Mononuclear cell (primary cell): ENCODE measurements at regions not wholly inside any gene's neighbourhood (a gene's known extent, or its start where the extent isn't known, plus 50 kb on each side); places are given as distances from the start of the nearest gene placed in this dataset.
"Not testable (repeated sequence)": the region's sequence is repeated elsewhere in the genome, so short reads cannot be mapped to it uniquely, and the experiment has no call there.

Source experiments
- H3K27me3 ChIP-seq: 2 replicates; pipeline ENCODE4 v1.6.0; 2011; ENCODE audit warnings: low read length, control low read depth; ENCODE audit not compliant: insufficient read depth
- H3K4me1 ChIP-seq: 2 replicates; pipeline ENCODE4 v1.5.1; 2011; ENCODE audit warnings: mild to moderate bottlenecking, low read length, control low read depth; ENCODE audit not compliant: insufficient read depth
- H3K4me3 ChIP-seq: 2 replicates; pipeline ENCODE4 v1.5.1; 2011; ENCODE audit warnings: mild to moderate bottlenecking, low read length, moderate library complexity
- H3K9me3 ChIP-seq: 2 replicates; pipeline ENCODE4 v1.5.1; 2011; ENCODE audit warnings: low read depth, mild to moderate bottlenecking, control low read depth, low read length

GRCh38 chr15:46014532-46014931, 379.7 kb downstream of the SQOR start:
- Histone ChIP-seq H3K4me3 (no peak overlapping the region), H3K27me3 (no peaks in the 10 kb centered on the region), H3K9me3 (no peaks in the 10 kb centered on the region), H3K4me1 (no peaks in the 10 kb centered on the region)

DNA sequence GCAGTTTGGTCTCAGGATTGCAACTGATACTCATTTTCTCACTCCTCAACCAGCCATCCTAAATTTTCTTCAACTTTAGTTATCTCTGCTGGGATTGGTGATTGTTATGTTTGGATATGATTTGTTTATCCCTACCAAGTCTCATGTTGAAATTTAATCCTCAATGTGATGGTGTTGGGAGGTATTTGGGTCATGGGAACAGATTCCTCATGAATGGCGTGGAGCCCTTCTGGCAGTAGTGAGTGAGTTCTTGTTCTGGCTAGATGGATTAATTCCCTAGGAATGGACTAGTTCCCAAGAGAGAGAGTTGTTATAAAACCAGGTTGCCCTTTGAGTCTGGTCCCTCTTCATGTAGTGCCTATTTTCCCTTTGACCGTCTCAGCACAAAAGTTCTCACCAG, 399.9 kb downstream of the SQOR start:
- Histone ChIP-seq H3K9me3 (peaks cover 7% of the 10 kb centered on the region), H3K27me3 (no peaks in the 10 kb centered on the region), H3K4me3 (no peak overlapping the region), H3K4me1 (no peaks in the 10 kb centered on the region)

- H3K4me3 ChIP-seq: no peak overlapping the region
- H3K9me3 ChIP-seq: no peaks in the 10 kb centered on the region
- no peaks in the 10 kb centered on the region for H3K4me1 ChIP-seq
- H3K27me3 ChIP-seq: no peaks in the 10 kb centered on the region
These were observed 404.9 kb downstream of the SQOR start for GRCh38 chr15:46039703-46040102.

- no peaks in the 10 kb centered on the region for H3K9me3 ChIP-seq
- no peaks in the 10 kb centered on the region for H3K27me3 ChIP-seq
- no peak overlapping the region for H3K4me3 ChIP-seq
- H3K4me1 ChIP-seq: no peaks in the 10 kb centered on the region
These were observed 407.1 kb downstream of the SQOR start for GRCh38 chr15:46041905-46042304.

GRCh38 chr15:46059921-46060594, 425.2 kb downstream of the SQOR start:
- H3K4me1 ChIP-seq: no peaks in the 10 kb centered on the region
- H3K27me3 ChIP-seq: no peaks in the 10 kb centered on the region
- H3K4me3 ChIP-seq: no peak overlapping the region
- H3K9me3 ChIP-seq: no peaks in the 10 kb centered on the region

- Histone ChIP-seq H3K27me3 (no peaks in the 10 kb centered on the region), H3K9me3 (no peaks in the 10 kb centered on the region), H3K4me1 (no peaks in the 10 kb centered on the region), H3K4me3 (no peak overlapping the region)
These were observed 426.2 kb downstream of the SQOR start for GRCh38 chr15:46061002-46061401.

DNA sequence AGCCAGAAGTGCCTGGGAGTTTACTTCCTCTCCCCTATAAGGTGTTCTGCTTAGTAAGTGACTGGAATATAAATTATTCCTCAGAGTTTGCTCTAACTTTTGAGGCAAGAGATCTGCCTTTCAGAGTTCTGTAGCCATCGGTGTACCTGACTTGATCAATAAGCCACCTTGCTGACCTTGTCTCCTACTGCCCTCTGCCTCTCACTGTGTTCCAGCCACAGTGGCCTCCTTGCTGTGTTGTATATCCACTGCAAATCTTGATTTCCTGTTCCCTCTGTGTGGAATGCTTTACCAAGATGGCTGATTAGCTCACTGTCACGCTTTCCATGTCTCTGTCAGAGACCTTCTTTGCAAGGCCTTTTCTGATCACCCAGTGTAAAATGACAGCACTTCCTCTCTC, 442.4 kb downstream of the SQOR start:
- Histone ChIP-seq H3K27me3 (no peaks in the 10 kb centered on the region), H3K4me3 (no peak overlapping the region), H3K9me3 (no peaks in the 10 kb centered on the region), H3K4me1 (no peaks in the 10 kb centered on the region)

DNA sequence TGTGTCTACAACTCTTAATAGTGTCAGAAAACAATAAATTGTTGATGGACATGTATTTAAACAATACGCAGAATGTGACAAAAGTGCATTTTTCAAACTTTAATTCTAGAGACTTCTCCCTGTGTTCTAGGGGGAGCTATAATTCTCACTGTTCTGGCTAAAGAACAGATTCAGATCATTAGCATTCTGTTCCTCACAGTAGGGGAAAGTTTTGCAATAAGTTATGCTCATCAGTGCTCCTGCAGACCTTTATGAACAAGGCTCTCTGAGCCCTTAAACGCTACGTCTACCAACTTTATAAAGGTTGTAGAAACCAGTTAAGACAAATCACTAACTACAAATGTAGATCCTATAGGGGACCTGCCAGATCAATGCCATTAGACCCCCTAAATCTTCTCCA, 444.2 kb downstream of the SQOR start:
- Histone ChIP-seq H3K4me3 (no peak overlapping the region), H3K4me1 (no peaks in the 10 kb centered on the region), H3K27me3 (no peaks in the 10 kb centered on the region)

GRCh38 chr15:46080016-46080415, 445.2 kb downstream of the SQOR start:
- no peaks in the 10 kb centered on the region for H3K9me3 ChIP-seq
- H3K4me3 ChIP-seq: no peak overlapping the region
- H3K4me1 ChIP-seq: no peaks in the 10 kb centered on the region
- no peaks in the 10 kb centered on the region for H3K27me3 ChIP-seq

More for the DNA sequence above, 444.2 kb downstream of the SQOR start:
- H3K9me3 ChIP-seq: no peaks in the 10 kb centered on the region

GRCh38 chr15:46088486-46089445, 453.9 kb downstream of the SQOR start:
- H3K4me3 ChIP-seq: no peak overlapping the region
- no peaks in the 10 kb centered on the region for H3K4me1 ChIP-seq
- H3K27me3 ChIP-seq: no peaks in the 10 kb centered on the region
- no peaks in the 10 kb centered on the region for H3K9me3 ChIP-seq

- Histone ChIP-seq H3K4me1 (no peaks in the 10 kb centered on the region), H3K27me3 (no peaks in the 10 kb centered on the region), H3K9me3 (no peaks in the 10 kb centered on the region), H3K4me3 (no peak overlapping the region)
These were observed 454.7 kb downstream of the SQOR start for GRCh38 chr15:46089467-46089935.

DNA sequence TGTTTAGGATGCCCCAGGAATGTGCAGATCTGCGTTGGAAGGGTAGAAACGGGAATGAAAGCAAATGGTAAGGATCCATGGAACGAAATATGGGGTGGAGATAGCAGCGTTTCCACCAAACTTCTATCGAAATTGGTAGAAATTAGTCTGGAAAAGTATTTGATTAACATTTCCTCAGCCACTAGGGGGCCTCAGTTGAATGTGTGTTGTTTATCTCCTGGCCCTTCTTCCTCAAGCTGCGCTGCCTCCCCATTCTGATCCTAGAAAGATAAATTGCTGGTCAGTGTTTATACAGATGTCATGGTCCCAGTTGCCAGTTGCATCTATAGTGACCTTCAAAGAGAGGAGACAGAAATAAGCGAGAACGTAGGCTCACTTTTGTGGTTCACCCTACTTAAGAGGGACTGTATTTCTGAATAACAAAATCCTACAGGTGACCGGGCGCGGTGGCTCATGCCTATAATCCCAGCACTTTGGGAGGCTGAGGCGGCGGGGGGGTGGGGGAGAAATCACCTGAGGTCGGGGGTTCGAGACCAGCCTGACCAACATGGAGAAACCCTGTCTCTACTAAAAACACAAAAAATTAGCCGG, 457.1 kb downstream of the SQOR start:
- Histone ChIP-seq H3K9me3 (no peaks in the 10 kb centered on the region), H3K4me1 (no peaks in the 10 kb centered on the region), H3K27me3 (no peaks in the 10 kb centered on the region), H3K4me3 (no peak overlapping the region)

DNA sequence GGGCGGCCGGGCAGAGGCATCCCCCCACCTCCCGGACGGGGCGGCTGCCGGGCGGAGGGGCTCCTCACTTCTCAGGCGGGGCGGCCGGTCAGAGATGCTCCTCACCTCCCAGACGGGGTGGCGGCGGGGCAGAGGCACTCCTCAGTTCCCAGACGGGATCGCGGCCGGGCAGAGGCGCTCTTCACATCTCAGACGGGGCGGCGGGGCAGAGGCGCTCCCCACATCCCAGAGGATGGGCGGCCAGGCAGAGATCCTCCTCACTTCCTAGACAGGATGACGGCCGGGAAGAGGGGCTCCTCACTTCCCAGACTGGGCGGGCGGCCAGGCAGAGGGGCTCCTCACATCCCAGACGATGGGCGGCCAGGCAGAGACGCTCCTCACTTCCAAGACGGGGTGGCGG, 463.2 kb downstream of the SQOR start:
- not testable (repeated sequence) for H3K27me3 ChIP-seq, H3K4me3 ChIP-seq, H3K9me3 ChIP-seq

GRCh38 chr15:46110755-46111154, 475.9 kb downstream of the SQOR start:
- H3K27me3 ChIP-seq: no peaks in the 10 kb centered on the region
- no peaks in the 10 kb centered on the region for H3K4me1 ChIP-seq
- H3K4me3 ChIP-seq: no peak overlapping the region
- H3K9me3 ChIP-seq: no peaks in the 10 kb centered on the region

More for the DNA sequence above, 463.2 kb downstream of the SQOR start:
- not testable (repeated sequence) for H3K4me1 ChIP-seq

DNA sequence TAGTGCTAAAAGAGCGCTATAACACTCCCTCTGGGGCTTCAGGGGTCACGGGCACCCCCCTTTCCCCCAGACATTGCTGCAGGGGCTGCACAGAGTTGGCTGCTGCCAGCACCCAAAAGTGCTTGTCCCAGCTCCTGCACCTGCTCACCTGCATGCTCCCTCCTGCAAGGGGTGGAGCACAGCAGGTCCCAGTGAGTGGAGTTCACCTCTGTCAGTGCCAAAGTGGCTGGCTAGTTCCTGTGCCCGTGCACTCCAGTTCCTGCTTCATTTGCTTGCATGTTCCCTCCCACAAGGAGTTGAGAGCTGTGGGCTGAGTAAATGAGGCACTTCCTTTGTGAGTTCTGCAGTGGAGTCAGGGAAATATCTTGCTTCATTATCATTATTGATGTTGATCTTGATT, 476.9 kb downstream of the SQOR start:
- Histone ChIP-seq H3K27me3 (no peaks in the 10 kb centered on the region), H3K4me1 (no peaks in the 10 kb centered on the region), H3K9me3 (peaks cover 4% of the 10 kb centered on the region), H3K4me3 (no peak overlapping the region)
